ENCODE measurements at regions not wholly inside any gene's neighbourhood (a gene's known extent, or its start where the extent isn't known, plus 50 kb on each side); places are given as distances from the start of the nearest gene placed in this dataset.

DNA sequence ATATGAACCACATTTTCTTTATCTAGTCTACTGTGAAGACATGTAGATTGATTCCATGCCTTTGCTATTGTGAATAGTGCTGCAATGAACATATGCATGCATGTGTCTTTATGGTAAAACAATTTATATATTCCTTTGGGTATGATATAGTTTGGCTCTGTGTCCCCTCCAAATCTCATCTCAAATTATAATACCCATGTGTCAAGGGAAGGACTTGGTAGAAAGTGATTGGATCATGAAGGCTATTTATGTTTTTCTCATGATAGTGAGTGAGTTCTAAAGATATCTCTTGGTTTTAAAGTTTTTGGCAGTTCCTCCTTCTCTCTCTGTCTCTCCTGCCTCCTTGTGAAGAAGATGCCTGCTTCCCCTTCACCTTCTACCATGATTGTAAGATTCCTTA, 248.7 kb downstream of the GPR37 start:
- H2AFZ ChIP-seq (ENCODE audit: low read length): no peak overlapping the region

More for the DNA sequence above, 248.7 kb downstream of the GPR37 start:
- Histone ChIP-seq H4K91ac (replicated peaks; ENCODE audit: insufficient read length, low read length) (no peak overlapping the region), H3K79me2 (ENCODE audit: control insufficient read depth in 1 of 2, insufficient read depth in 2 of 2, low read length in 2 of 2) (no peaks in the 10 kb centered on the region), H2BK120ac (replicated peaks; ENCODE audit: low read depth, low read length) (no peak overlapping the region), H3K4me1 (replicated peaks in 1 of 4; ENCODE audit: control insufficient read depth in 3 of 4, insufficient read depth in 4 of 4, low read length in 3 of 4) (no peaks in the 10 kb centered on the region), H2BK5ac (ENCODE audit: low read depth, low read length) (no peak overlapping the region), H3K4me2 (ENCODE audit: insufficient read depth in 1 of 2, low read depth in 2 of 2, low read length in 2 of 2) (no peak overlapping the region), H2BK12ac (ENCODE audit: low read depth, low read length) (no peak overlapping the region), H4K5ac (ENCODE audit: insufficient read length, low read depth, low read length) (no peak overlapping the region), H3K18ac (ENCODE audit: extremely low read depth, low read length) (no peak overlapping the region), H3K14ac (ENCODE audit: insufficient read length) (no peak overlapping the region), H4K8ac (ENCODE audit: extremely low read depth, insufficient read depth, low read length) (no peak overlapping the region), H3K56ac (replicated peaks; ENCODE audit: insufficient read length, low read depth, low read length) (no peak overlapping the region), H3K4me3 (ENCODE audit: extremely low read depth in 1 of 4, insufficient read depth in 2 of 4, low read depth in 3 of 4, low read length in 4 of 4) (no peak overlapping the region), H3K23me2 (ENCODE audit: low read depth, low read length) (no peaks in the 10 kb centered on the region; the same call in 1 of the 2 replicates), H3K27me3 (replicated peaks in 1 of 4; ENCODE audit: control insufficient read depth in 3 of 4, extremely low read depth in 1 of 4, insufficient read depth in 3 of 4, low read length in 3 of 4) (no peaks in the 10 kb centered on the region), H3K23ac (ENCODE audit: insufficient read length) (no peak overlapping the region), H2BK15ac (ENCODE audit: low read length) (no peak overlapping the region), H3K79me1 (ENCODE audit: low read depth, low read length) (no peaks in the 10 kb centered on the region), H3K9me3 (ENCODE audit: insufficient read depth in 2 of 2, low read depth in 1 of 2, low read length in 1 of 2) (no peaks in the 10 kb centered on the region; a peak in 1 of 4 replicates), H3K36me3 (ENCODE audit: control insufficient read depth in 2 of 4, insufficient read depth in 4 of 4, low read length in 3 of 4) (no peaks in the 10 kb centered on the region), H2AK5ac (ENCODE audit: low read depth, low read length) (no peak overlapping the region), H3K9ac (replicated peaks in 1 of 4; ENCODE audit: extremely low read depth in 1 of 4, low read depth in 3 of 4, low read length in 3 of 4) (no peak overlapping the region), H3K4ac (replicated peaks; ENCODE audit: insufficient read length, low read depth, low read length) (no peak overlapping the region), H2BK20ac (ENCODE audit: low read length) (no peak overlapping the region), H4K20me1 (replicated peaks in 1 of 2; ENCODE audit: control insufficient read depth in 1 of 2, insufficient read depth in 2 of 2, low read length in 2 of 2) (no peaks in the 10 kb centered on the region), H3K27ac (ENCODE audit: low read depth, low read length) (no peak overlapping the region)
- DNase-seq (ENCODE audit: low read depth in 1 of 2, low spot score in 2 of 2) (no peak), FAIRE-seq (no peak)
- ChIA-PET POLR2A (ENCODE audit: partially characterized antibody) (no interaction called here), CTCF (ENCODE audit: partially characterized antibody) (no interaction called here)
- TF ChIP-seq USF2 (IDR thresholded peaks at IDR 0.05; ENCODE audit: low read length) (no peak), BACH1 (IDR thresholded peaks at IDR 0.05; ENCODE audit: low read length) (no peak), ZNF274 (IDR thresholded peaks at IDR 0.05; ENCODE audit: borderline replicate concordance, extremely low read depth, low read length) (no peak), CEBPB (IDR thresholded peaks at IDR 0.05; ENCODE audit: low read depth, low read length) (no peak), SP2 (IDR thresholded peaks at IDR 0.05; ENCODE audit: low read length) (no peak), TBP (IDR thresholded peaks at IDR 0.05; ENCODE audit: low read depth, low read length) (no peak)
- TF ChIP-seq, protein P1, sequence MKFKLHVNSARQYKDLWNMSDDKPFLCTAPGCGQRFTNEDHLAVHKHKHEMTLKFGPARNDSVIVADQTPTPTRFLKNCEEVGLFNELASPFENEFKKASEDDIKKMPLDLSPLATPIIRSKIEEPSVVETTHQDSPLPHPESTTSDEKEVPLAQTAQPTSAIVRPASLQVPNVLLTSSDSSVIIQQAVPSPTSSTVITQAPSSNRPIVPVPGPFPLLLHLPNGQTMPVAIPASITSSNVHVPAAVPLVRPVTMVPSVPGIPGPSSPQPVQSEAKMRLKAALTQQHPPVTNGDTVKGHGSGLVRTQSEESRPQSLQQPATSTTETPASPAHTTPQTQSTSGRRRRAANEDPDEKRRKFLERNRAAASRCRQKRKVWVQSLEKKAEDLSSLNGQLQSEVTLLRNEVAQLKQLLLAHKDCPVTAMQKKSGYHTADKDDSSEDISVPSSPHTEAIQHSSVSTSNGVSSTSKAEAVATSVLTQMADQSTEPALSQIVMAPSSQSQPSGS (IDR thresholded peaks at IDR 0.05; ENCODE audit: low read length): no peak
